Amniotic stem cell (primary cell): ENCODE measurements at regions not wholly inside any gene's neighbourhood (a gene's known extent, or its start where the extent isn't known, plus 50 kb on each side); places are given as distances from the start of the nearest gene placed in this dataset.

Source experiments
- DNase-seq: peaks from one replicate; lab custom pipeline; 2025; lab: John Stamatoyannopoulos, UW

GRCh38 chr2:207257251-207258250, 91.8 kb upstream of the KLF7 start:
- no peak for DNase-seq

GRCh38 chr2:207258263-207258991, 92.7 kb upstream of the KLF7 start:
- peak; percentile 93 for DNase-seq

GRCh38 chr2:207260021-207260420, 94.3 kb upstream of the KLF7 start:
- DNase-seq, result no peak

GRCh38 chr2:207260947-207261346, 95.2 kb upstream of the KLF7 start:
- no peak for DNase-seq

- DNase-seq, result no peak
Measured at GRCh38 chr2:207264310-207264709, 98.6 kb upstream of the KLF7 start.

DNA sequence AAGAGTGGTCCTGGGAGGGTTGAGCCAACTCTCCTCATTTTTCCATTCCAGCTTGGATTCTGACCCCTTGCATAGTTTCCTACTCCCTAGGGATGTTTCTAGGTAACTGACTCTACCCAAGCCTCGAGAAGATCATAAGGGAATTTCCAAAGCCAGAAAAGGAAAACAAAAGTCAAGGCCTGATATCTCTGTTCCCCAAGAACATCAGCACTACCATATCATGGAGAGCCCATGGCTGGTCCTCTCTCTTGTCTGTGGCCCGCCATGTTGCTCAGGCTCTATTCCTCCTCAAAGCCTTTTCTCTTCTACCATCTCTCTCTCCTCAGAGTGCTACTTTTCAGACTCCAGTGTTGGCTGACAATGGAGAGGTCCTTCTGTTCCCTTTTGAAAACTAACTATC, 99.6 kb upstream of the KLF7 start:
- no peak for DNase-seq

DNA sequence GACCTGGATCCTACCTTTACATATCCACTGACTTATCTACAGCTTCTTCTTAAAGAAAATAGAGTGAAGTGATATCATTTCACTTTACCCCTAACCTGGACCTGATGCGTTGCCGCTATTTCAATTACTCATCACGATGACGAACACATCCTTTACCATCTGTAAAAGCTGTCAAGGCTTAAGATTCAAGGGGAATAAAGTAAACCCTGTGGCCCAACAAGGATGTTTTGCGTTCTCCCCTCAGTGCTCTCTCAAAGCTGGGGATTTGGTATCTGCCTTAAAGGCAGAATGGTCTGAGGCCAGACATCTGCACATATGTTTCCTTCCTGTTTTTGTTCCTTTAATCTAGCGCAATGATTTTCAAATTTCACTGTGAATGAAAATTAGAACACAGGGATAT, 100.1 kb upstream of the KLF7 start:
- DNase-seq, result no peak

- DNase-seq, result no peak
Measured at GRCh38 chr2:207266648-207267047, 100.9 kb upstream of the KLF7 start.

DNA sequence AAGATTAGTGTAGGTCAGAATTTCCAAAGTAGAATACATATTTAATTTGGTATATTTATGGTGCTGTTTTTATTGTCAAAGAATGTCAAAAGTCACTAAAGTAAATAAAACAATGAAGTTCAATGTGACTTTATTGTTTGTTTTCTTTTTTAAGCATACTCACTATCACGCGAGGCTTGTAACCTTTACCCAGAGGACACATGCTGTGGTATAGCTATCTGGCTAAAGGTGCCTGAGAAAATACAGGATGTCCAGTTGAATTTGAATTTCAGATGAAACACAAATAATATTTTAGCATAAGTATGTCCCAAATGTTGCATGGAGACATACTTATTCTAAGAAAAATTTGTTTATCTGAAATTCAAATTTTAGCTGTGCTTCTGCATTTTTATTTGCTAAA, 103.3 kb upstream of the KLF7 start:
- DNase-seq, result no peak

DNA sequence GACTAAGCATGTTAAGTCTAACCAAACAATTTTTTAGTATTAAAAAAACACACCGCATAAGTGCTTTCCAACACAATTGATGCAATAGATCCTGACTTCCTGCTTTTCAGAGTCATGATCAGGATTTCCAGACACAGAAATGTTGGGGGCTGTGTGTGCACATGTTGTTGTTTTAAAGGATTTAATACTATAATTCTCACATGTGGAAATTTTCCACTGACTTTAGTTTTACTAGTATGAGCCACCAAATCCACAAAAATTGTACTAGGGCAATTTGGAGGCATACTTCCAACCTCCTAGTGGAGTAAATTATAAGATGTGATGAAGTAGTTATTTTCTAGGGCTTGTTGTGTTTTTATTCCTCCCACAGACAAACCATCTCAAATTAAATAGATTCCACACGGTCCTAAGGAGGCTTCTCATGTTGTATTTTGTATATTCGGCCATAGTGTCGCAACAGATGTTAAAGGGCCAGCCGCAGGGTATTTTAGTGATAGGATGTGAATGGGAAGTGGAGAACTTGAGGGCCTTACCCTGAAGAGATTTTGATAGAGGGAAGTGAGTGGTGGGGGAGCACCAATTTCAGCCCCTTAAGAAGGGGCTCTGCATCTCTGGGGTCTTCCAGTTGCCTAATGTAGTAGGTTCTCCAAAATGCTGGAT, 108.9 kb upstream of the KLF7 start:
- no peak for DNase-seq

GRCh38 chr2:207275779-207276178, 110.0 kb upstream of the KLF7 start:
- no peak for DNase-seq

DNA sequence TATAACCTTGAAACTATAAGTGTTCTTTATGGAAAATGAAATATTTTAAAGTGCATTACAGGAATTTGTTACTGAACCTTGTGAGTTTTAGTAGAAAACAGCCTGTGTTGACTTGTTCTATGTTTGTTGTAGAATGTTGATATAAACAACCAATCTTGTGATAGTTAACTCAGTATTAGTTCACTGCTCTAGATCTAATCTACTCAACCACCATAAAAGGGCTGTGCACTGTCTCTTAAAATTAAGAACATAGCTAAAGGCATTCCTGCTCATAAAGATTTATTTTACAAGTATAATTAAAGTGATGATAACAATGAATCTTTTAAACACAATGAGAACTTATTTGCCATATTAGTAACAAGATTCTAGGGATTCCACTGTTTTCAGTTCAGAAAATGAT, 110.5 kb upstream of the KLF7 start:
- DNase-seq, result no peak

DNA sequence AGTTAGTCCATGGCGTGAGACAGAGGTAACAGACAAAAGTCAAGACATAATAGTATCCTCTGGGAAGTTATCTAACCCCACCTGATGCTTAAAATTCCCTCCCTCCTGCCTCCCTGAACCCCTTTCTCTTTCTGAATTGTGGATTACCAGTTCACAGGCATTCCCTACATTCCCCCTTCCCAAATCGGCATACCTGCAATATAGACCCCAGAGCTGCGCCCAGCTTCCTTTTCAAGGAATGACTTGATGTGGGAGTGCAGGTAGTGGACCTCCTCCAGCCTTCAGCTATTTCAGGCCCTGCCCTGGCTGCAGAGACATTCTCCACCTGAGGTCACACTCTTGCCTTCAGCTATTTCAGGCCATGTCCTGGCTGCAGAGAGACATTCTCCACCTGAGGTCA, 111.1 kb upstream of the KLF7 start:
- no peak for DNase-seq

- no peak for DNase-seq
Measured at GRCh38 chr2:207279520-207279919, 113.8 kb upstream of the KLF7 start.

DNA sequence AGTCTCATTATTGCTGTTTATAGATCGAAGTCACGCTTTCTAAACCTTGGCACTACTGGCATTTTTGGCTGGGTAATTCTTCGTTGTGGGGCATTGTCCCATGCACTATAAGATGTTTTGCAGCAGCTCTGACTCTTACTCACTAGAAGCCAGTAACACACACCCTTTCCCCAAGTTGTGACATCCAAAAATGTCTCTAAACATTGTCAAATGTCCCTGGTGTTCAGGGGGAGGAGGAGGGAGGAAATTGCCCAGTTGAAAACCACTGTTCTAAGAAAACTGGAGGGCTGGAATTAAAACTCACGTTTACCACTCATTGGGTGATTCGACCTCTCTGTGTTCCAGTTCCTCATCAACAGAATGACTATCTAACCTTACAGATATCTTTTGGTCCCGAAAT, 115.7 kb upstream of the KLF7 start:
- no peak for DNase-seq

DNA sequence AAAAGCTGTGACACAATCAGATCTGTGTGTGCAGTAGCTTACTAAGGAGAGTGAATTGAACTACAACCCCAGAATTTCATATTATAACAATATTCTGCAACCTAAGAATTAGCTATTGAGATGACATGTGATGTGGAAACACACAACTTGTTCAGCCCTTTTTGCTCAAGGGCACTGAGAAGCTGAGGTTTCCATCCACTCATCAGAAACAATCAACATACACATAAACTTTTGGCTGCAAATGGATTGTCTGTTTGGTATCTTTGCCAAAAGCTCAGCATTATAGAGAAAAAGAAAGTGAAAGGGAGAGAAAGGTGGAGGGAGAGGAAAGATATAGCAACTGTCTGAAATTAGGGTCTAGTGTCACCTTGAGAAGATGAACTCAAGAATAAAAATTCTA, 117.2 kb upstream of the KLF7 start:
- DNase-seq, result no peak

DNA sequence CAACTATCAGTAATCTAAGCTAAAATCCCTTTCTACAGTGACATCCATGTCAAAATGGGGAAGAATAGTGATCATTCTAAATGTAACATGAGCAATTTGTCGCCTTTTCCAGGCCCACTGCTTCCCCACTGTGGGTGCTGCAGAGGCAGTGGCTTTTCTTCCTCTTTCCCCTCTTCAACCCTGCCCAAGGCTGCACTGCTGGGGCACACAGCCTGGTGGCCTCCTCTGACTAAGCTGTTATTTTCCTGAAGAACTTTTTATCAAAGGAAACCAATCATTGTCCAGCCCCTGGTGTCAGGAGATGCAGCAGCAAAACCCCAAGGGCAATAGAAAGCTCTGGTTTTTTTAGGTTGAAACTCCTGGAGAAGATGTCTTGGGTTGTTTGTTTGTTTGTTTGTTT, 117.6 kb upstream of the KLF7 start:
- DNase-seq, result no peak

GRCh38 chr2:207284556-207285472, 119.1 kb upstream of the KLF7 start:
- DNase-seq, result no peak

DNA sequence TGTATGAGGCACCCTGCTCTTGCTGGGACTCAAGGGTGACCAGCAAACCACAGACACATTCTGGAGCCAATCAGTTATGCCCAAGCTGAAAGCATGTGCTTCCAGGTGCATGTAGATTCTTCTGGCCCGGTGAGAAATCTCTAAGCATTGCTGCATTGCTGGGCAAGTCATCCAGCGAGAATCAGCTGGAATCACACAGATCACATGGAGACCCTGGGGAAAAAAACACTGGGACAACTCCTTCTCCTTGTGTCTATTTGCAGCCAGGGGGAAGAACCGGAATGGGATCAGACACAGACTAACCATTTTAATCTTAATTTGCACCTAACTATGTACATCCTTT, 119.7 kb upstream of the KLF7 start:
- DNase-seq, result no peak

GRCh38 chr2:207286106-207286505, 120.4 kb upstream of the KLF7 start:
- no peak for DNase-seq

- no peak for DNase-seq
Measured at GRCh38 chr2:207288628-207289027, 122.9 kb upstream of the KLF7 start.
